Caco-2 (cell line): ENCODE measurements at regions not wholly inside any gene's neighbourhood (a gene's known extent, or its start where the extent isn't known, plus 50 kb on each side); places are given as distances from the start of the nearest gene placed in this dataset.

Experiments used
- BruUV-seq: library from RNA; stranded (reverse); fragments of 400-500 nt; replicated peaks from 2 replicates; lab custom pipeline; 2021; lab: Mats Ljungman, UMichigan
- CTCF ChIA-PET: fragments of 300-600 bp; sonication (Branson Sonifier 250); formaldehyde crosslinking; loops from one replicate; lab custom pipeline; 2022; ENCODE audit warnings: antibody characterized with exemption; lab: Charles Lee
- POLR2A ChIA-PET: fragments of 300-600 bp; sonication (Branson Sonifier 250); formaldehyde crosslinking; loops from one replicate; lab custom pipeline; 2022; ENCODE audit warnings: antibody characterized with exemption; lab: Charles Lee
- DNase-seq, 2 experiments: peaks; one replicate each; pipeline versions ENCODE4 v3.0.0 to v3.0.0-alpha.2; 2020 to 2022
- H3K27me3 ChIP-seq: replicated peaks from 2 replicates; pipeline ENCODE4 v1.6.0; 2011; ENCODE audit warnings: low read length; ENCODE audit not compliant: control insufficient read depth, insufficient read depth
- H3K36me3 ChIP-seq: 2 replicates; pipeline ENCODE4 v1.5.1; 2011; ENCODE audit warnings: low read length; ENCODE audit not compliant: control insufficient read depth, insufficient read depth
- H3K4me1 ChIP-seq: fragments of 250-450 bp; sonication (Bioruptor Pico); 2 replicates; pipeline ENCODE4 v1.5.1; 2020; ENCODE audit warnings: mild to moderate bottlenecking
- H3K4me3 ChIP-seq: 2 replicates; pipeline ENCODE4 v1.5.1; 2011; ENCODE audit warnings: low read depth, mild to moderate bottlenecking, control low read depth, low read length
- H3K9me3 ChIP-seq: fragments of 250-450 bp; sonication (Bioruptor Pico); 2 replicates; pipeline ENCODE4 v1.5.1; 2020; ENCODE audit warnings: mild to moderate bottlenecking, moderate library complexity
- H3K27ac Mint-ChIP-seq: one replicate; pipeline ENCODE4 v1.8.0; 2022; ENCODE audit warnings: mixed read lengths; ENCODE audit not compliant: unreplicated experiment
- H3K27me3 Mint-ChIP-seq: one replicate; pipeline ENCODE4 v1.8.0; 2022; ENCODE audit warnings: mixed read lengths; ENCODE audit not compliant: insufficient read depth, unreplicated experiment
- H3K36me3 Mint-ChIP-seq: one replicate; pipeline ENCODE4 v1.8.0; 2022; ENCODE audit warnings: mild to moderate bottlenecking, mixed read lengths; ENCODE audit not compliant: insufficient read depth, unreplicated experiment
- H3K4me1 Mint-ChIP-seq: one replicate; pipeline ENCODE4 v1.8.0; 2022; ENCODE audit warnings: low read depth, mixed read lengths; ENCODE audit not compliant: unreplicated experiment
- H3K4me3 Mint-ChIP-seq: one replicate; pipeline ENCODE4 v1.8.0; 2022; ENCODE audit warnings: mild to moderate bottlenecking, moderate library complexity, mixed read lengths; ENCODE audit not compliant: unreplicated experiment
- H3K9me3 Mint-ChIP-seq: one replicate; pipeline ENCODE4 v1.8.0; 2022; ENCODE audit warnings: mixed read lengths; ENCODE audit not compliant: unreplicated experiment
- intact Hi-C: fragments of 100-400 bp; cut with micrococcal nuclease; formaldehyde crosslinking; loops from one replicate; pipeline ENCODE4 v1.10.0; 2022; ENCODE audit not compliant: unreplicated experiment
- TF ChIP-seq, protein P1 (sequence below), 2 experiments: fragments of 200-600 bp in 1 of 2; IDR thresholded peaks; 1 replicate in 1 of 2; 2 replicates in 1 of 2; pipeline versions ENCODE4 v1.5.1 to v1.8.0; 2011 to 2022; ENCODE audit warnings: antibody characterized with exemption in 1 of 2, control low read depth in 1 of 2, inconsistent platforms in 1 of 2, low read depth in 1 of 2, low read length in 1 of 2, mild to moderate bottlenecking in 1 of 2, moderate library complexity in 1 of 2; ENCODE audit not compliant: insufficient read depth in 1 of 2, severe bottlenecking in 1 of 2, unreplicated experiment in 1 of 2

DNA sequence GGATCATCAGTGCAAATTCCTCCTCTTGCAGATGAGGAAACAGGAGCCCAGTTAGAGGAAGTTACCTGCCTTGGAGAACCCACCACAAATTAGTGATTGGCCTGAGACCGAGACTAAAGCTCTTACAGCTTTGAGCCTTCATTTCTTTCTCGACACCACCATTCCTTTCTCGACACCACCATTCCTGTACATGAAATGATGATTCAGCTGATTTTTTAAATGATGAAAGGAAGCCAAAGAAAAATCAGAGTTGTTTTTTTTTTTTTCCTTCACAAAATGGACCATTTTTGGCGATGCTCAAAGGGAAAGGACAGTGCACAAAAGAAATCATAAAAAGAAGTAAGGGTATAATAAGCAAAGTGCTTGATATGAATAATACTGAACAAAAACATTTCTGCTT lies 1080.2 kb upstream of the AUTS2 start:
- intact Hi-C loops, result no loop called here
- no peaks in the 10 kb centered on the region for H3K36me3 Mint-ChIP-seq
- no TSS peak for BruUV-seq
- Histone ChIP-seq H3K4me3 (no peak overlapping the region), H3K27me3 (no peaks in the 10 kb centered on the region), H3K36me3 (no peaks in the 10 kb centered on the region), H3K9me3 (no peaks in the 10 kb centered on the region), H3K4me1 (no peaks in the 10 kb centered on the region)
- no peak for DNase-seq
- H3K4me3 Mint-ChIP-seq, result no peak overlapping the region
- TF ChIP-seq, protein P1, sequence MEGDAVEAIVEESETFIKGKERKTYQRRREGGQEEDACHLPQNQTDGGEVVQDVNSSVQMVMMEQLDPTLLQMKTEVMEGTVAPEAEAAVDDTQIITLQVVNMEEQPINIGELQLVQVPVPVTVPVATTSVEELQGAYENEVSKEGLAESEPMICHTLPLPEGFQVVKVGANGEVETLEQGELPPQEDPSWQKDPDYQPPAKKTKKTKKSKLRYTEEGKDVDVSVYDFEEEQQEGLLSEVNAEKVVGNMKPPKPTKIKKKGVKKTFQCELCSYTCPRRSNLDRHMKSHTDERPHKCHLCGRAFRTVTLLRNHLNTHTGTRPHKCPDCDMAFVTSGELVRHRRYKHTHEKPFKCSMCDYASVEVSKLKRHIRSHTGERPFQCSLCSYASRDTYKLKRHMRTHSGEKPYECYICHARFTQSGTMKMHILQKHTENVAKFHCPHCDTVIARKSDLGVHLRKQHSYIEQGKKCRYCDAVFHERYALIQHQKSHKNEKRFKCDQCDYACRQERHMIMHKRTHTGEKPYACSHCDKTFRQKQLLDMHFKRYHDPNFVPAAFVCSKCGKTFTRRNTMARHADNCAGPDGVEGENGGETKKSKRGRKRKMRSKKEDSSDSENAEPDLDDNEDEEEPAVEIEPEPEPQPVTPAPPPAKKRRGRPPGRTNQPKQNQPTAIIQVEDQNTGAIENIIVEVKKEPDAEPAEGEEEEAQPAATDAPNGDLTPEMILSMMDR (IDR thresholded peaks at IDR 0.05; ENCODE audit: insufficient read depth in 1 of 2, low read depth in 1 of 2, low read length in 1 of 2, severe bottlenecking in 1 of 2, unreplicated experiment in 1 of 2), result no peak
- no peak overlapping the region for H3K27ac Mint-ChIP-seq
- no peaks in the 10 kb centered on the region for H3K4me1 Mint-ChIP-seq
- H3K9me3 Mint-ChIP-seq, result no peaks in the 10 kb centered on the region
- CTCF ChIA-PET, result no interaction called here
- H3K27me3 Mint-ChIP-seq, result no peaks in the 10 kb centered on the region
- POLR2A ChIA-PET, result no interaction called here

DNA sequence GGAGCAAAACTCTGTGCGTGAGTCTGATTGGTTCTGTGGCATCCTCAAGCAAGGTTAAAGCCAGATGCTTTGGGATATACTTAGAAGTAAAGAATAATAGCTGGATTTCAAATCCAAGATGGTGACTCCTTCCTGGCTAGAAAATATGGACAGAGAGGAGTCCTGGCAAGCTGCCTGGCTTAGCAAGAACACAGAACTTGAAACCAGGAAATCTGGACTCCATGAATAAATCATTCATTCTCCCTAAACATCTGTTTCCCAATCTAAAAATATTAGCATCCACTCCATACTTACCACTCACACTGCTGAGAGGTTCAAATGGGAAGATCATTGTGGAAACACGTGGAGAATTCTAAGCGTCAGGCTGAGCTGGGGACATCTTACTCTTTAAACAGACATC lies 1074.1 kb upstream of the AUTS2 start:
- H3K4me1 Mint-ChIP-seq, result no peaks in the 10 kb centered on the region
- intact Hi-C loops, result no loop called here
- Histone ChIP-seq H3K4me1 (no peaks in the 10 kb centered on the region), H3K27me3 (no peaks in the 10 kb centered on the region), H3K9me3 (no peaks in the 10 kb centered on the region), H3K4me3 (no peak overlapping the region), H3K36me3 (no peaks in the 10 kb centered on the region)
- DNase-seq, result no peak
- H3K9me3 Mint-ChIP-seq, result peaks cover 13% of the 10 kb centered on the region
- POLR2A ChIA-PET, result no interaction called here
- H3K36me3 Mint-ChIP-seq, result no peaks in the 10 kb centered on the region
- H3K4me3 Mint-ChIP-seq, result no peak overlapping the region
- TF ChIP-seq, protein P1 (IDR thresholded peaks at IDR 0.05; ENCODE audit: insufficient read depth in 1 of 2, low read depth in 1 of 2, low read length in 1 of 2, severe bottlenecking in 1 of 2, unreplicated experiment in 1 of 2), result no peak
- CTCF ChIA-PET, result no interaction called here
- no peak overlapping the region for H3K27ac Mint-ChIP-seq
- H3K27me3 Mint-ChIP-seq, result no peaks in the 10 kb centered on the region
- BruUV-seq, result no TSS peak

DNA sequence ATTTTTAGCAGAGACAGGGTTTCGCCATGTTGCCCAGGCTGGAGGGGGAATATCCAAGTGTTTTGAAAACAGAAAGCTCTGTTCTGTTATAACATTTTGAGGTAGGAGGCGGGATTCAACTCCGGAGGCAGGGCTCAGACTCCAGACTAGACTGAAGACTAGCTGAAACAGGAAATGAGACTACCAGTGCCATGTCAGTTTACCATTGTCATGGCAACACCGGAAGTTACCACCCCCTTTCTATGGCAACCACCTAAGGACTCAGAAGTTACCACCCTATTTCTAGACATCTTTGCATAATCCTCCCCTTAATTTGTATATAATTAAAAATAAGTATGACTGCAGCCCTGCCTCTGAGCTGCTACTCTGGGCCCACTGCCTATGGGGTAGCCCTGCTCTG lies 1069.1 kb upstream of the AUTS2 start:
- H3K4me3 Mint-ChIP-seq, result no peak overlapping the region
- Histone ChIP-seq H3K9me3 (no peaks in the 10 kb centered on the region), H3K27me3 (no peaks in the 10 kb centered on the region), H3K36me3 (no peaks in the 10 kb centered on the region), H3K4me3 (no peak overlapping the region), H3K4me1 (no peaks in the 10 kb centered on the region)
- POLR2A ChIA-PET, result no interaction called here
- H3K4me1 Mint-ChIP-seq, result no peaks in the 10 kb centered on the region
- CTCF ChIA-PET, result no interaction called here
- H3K9me3 Mint-ChIP-seq, result peaks cover 13% of the 10 kb centered on the region
- no TSS peak for BruUV-seq
- TF ChIP-seq, protein P1 (IDR thresholded peaks at IDR 0.05; ENCODE audit: insufficient read depth in 1 of 2, low read depth in 1 of 2, low read length in 1 of 2, severe bottlenecking in 1 of 2, unreplicated experiment in 1 of 2), result no peak
- H3K27ac Mint-ChIP-seq, result no peak overlapping the region
- no peaks in the 10 kb centered on the region for H3K27me3 Mint-ChIP-seq
- intact Hi-C loops, result no loop called here
- no peak for DNase-seq
- no peaks in the 10 kb centered on the region for H3K36me3 Mint-ChIP-seq
